ENCODE measurements at regions not wholly inside any gene's neighbourhood (a gene's known extent, or its start where the extent isn't known, plus 50 kb on each side); places are given as distances from the start of the nearest gene placed in this dataset.
"Not testable (repeated sequence)": the region's sequence is repeated elsewhere in the genome, so short reads cannot be mapped to it uniquely, and the experiment has no call there.

DNA sequence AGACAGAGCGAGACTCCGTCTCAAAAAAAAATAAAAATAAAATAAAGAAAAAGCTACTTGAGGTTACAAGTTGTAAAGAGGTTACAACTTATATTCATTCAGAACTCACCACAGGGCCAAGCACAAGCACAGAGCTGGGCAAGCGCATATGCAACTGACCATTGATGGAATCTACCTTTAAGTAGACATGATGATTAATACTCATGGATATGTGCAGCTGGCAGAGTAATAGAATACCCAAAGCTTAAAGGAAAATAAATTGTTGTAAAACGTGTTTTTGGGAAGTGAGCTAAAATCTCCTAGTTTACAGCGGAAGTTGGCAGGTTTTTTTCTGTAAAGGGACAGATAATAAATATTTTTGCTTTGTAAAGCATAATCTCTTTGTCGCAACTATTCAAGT is 111.6 kb downstream of the TMEM168 start:
- DNase-seq (ENCODE audit: low read depth), result no peak

DNA sequence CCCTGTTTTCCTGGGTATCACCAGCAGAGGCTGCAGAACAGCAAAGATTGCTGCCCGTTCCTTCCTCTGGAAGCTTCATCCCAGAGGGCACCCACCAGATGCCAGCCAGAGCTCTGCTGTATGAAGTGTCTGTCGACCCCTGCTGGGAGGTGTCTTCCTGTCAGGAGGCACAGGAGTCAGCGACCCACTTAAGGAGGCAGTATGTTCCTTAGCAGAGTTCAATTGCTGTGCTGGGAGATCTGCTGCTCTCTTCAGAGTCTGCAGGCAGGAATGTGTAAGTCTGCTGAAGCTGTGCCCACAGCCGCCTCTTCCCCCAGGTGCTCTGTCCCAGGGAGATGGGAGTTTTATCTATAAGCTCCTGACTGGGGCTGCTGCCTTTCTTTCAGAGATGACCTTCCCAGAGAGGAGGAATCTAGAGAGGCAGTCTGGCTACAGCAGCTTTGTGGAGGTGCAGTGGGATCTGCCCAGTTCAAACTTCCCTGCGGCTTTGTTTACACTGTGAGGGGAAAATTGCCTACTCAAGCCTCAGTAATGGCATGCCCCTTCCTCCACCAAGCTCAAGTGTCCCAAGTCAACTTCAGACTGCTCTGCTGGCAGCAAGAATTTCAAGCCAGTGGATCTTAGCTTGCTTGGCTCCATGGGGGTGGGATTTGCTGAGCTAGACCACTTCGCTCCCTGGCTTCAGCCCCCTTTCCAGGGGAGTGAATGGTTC is 100.6 kb downstream of the TMEM168 start:
- DNase-seq (ENCODE audit: low read depth), result not testable (repeated sequence)

DNA sequence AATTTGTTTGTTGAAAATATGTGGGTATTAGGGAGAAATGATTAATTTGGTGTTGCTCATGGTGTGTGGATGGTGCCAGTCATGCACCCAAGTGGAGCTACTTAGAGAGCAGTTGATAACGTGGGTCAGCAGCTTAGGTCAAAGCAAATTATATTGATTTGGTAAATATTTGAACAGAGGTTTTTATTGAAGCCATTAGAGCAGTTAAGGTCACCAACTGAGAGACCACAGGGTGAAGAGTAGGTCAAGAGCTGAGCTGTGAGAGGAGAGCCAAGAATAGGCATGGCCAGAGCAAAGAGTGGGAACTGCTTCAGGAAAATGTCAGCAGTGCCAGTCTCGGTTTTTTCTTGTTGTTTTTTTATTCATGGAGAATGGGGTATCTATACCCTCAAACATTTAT is 97.9 kb downstream of the TMEM168 start:
- no peak for DNase-seq (ENCODE audit: low read depth)

DNA sequence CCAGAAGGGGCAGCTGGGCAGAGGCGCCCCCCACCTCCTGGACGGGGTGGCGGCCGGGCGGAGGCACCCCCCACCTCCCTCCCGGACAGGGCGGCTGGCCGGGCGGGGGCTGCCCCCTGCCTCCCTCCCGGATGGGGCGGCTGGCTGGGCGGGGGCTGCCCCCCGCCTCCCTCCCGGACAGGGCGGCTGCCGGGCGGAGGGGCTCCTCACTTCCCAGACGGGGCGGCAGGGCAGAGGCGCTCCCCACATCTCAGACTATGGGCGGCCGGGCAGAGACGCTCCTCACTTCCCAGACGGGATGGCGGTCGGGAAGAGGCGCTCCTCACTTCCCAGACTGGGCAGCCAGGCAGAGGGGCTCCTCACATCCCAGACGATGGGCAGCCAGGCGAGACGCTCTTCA is 93.0 kb downstream of the TMEM168 start:
- DNase-seq (ENCODE audit: low read depth), result not testable (repeated sequence)

DNA sequence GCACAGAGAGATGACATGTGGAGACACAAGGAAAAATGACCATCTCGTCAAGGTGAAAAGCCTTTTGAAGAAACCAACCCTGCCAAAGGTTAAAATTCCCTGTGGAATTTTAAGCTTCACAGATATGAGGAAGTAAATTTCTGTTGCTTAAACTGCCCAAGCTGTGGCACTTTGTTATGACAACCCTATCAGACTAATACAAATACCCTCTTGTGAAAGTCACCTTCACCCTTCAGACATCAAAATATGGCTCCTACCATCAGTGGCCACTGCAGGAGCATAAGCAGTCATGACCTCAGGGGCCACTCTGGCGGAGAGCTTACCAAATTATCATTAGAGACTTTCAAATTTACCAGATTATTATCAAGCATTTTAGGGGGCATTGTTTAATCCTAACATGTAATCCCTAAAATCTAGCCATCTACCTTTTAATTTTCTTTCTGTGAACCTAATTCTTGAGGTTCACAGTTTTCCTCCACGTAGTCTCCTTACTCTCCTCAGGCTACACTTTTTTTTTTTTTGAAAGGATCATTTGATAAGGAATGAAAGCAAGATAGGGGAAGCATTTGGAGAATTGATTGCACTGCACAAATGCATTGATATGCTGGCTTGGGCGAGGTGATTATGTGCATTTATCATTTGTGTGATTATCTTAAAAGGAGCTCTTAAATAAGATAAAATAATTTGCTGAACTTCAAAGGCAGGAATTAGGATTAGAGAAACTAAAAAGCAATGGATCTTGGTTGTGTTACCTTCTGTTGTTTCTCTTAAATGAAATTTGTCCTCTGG is 90.3 kb downstream of the TMEM168 start:
- DNase-seq (ENCODE audit: low read depth), result no peak

- no peak for DNase-seq (ENCODE audit: low read depth)
Observed at GRCh38 chr7:112701456-112701855, 88.7 kb downstream of the TMEM168 start.

DNA sequence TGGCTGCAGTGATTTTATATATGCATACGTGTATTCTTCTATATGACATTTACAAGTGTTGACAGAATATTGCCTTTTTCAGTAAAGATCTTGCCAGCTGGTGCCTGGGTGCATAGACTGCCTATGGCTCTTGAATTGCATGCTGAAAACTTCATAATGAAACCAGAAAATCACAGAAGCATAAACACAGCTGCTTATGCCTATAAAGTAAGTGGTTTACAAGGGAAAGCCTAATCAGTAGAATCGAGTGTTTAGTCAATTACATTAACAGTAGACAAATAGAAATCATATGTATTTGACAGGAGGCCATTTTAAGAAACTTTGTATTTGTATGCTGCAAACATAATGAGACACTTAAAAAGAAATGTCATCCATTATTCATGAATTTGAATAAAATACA is 82.5 kb downstream of the TMEM168 start:
- DNase-seq (ENCODE audit: low read depth), result no peak

GRCh38 chr7:112708236-112708635 is 82.0 kb downstream of the TMEM168 start:
- no peak for DNase-seq (ENCODE audit: low read depth)

All from amniotic epithelial cell (primary cell).